IPS DF 6.9 (cell line): ENCODE measurements at regions not wholly inside any gene's neighbourhood (a gene's known extent, or its start where the extent isn't known, plus 50 kb on each side); places are given as distances from the start of the nearest gene placed in this dataset.

Experiments
- DNase-seq: peaks from one replicate; pipeline ENCODE4 v3.0.0-alpha.2; 2013; ENCODE audit warnings: low read depth, low spot score
- H3K27ac ChIP-seq: one replicate; pipeline ENCODE4 v1.5.1; 2013; ENCODE audit warnings: low read length, control low read depth
- H3K27me3 ChIP-seq: 2 replicates; pipeline ENCODE4 v1.6.1; 2013; ENCODE audit warnings: mild to moderate bottlenecking, low read length; ENCODE audit not compliant: control insufficient read depth, insufficient read depth
- H3K36me3 ChIP-seq: 2 replicates; pipeline ENCODE4 v1.6.1; 2013; ENCODE audit warnings: low read length; ENCODE audit not compliant: control insufficient read depth, insufficient read depth
- H3K4me1 ChIP-seq: 2 replicates; pipeline ENCODE4 v1.6.1; 2013; ENCODE audit warnings: low read length; ENCODE audit not compliant: control insufficient read depth, insufficient read depth
- H3K4me3 ChIP-seq: 2 replicates; pipeline ENCODE4 v1.5.1; 2013; ENCODE audit warnings: mild to moderate bottlenecking, low read length
- H3K9me3 ChIP-seq: 2 replicates; pipeline ENCODE4 v1.6.1; 2013; ENCODE audit warnings: low read length, inconsistent platforms; ENCODE audit not compliant: control insufficient read depth, insufficient read depth
- WGBS: extraction: QIAGEN DNeasy Blood & Tissue Kit; methylation state at CpG from one replicate; pipeline ENCODE4 v1.1.7; 2013; ENCODE audit warnings: mixed read lengths, missing lambda C conversion rate; ENCODE audit not compliant: insufficient read length, insufficient coverage; 5-methylcytosine and 5-hydroxymethylcytosine counted together

DNA sequence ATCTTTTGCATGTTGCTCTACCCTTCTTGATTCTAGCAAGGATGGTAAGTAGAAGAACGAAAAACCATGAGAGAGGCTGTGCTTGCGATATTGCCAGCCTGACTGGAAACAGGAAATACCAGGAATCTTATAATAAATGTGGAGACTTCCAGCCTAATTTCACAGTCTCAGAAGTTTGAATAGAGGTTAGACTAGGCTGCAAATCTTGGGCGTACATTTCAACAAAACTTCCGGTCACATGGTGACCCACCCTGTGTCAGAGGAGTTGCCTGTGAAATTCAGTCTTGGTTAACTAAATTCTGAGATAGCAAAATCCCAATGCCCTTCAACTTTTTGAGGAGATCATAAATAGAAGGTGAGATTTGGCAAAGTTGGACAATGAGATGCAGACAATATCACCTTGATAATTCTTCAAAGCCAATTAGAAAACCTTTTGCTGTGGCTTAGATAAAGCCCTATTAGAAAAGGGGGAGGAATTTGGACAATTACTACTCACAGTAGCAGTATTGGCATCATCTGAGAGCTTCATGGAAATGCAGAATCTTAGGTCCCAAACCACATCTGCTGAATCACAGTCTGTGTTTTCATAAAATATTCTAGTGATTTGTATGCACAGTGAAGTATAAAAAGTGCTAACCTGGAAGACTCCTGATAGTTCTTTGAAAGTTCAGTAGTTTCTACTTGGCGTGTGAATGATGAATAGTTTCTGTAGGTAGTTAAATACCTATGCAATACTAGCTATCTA is 262.0 kb upstream of the JAG1 start:
- Histone ChIP-seq H3K27me3 (no peaks in the 10 kb centered on the region), H3K36me3 (no peaks in the 10 kb centered on the region), H3K4me1 (no peaks in the 10 kb centered on the region), H3K9me3 (no peaks in the 10 kb centered on the region), H3K4me3 (no peak overlapping the region), H3K27ac (no peak overlapping the region)
- DNase-seq: no peak
- no CpG with 5 or more reads among the region's 5 CpGs for WGBS

DNA sequence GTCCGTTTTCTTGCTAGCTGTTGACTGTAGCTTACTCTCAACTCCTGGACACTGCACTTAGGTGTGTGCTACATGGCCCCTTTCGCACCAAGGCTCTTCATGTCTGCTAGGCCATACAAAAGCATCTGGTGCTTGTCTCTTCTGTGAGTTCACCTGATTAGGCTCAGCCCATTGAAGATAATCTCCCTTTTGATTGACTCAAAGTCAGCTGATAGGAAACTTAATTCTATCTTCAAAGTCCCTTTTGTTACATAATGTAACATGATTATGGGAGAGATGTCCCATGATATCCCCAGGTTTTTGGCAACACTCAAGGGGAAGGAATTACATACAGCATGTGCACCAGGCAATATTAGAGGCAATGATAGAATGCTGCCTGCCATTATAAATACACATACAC is 263.0 kb upstream of the JAG1 start:
- Histone ChIP-seq H3K27me3 (no peaks in the 10 kb centered on the region), H3K27ac (no peak overlapping the region), H3K4me3 (no peak overlapping the region), H3K4me1 (no peaks in the 10 kb centered on the region), H3K36me3 (no peaks in the 10 kb centered on the region), H3K9me3 (no peaks in the 10 kb centered on the region)
- WGBS: no CpG with 5 or more reads among the region's 2 CpGs
- no peak for DNase-seq

DNA sequence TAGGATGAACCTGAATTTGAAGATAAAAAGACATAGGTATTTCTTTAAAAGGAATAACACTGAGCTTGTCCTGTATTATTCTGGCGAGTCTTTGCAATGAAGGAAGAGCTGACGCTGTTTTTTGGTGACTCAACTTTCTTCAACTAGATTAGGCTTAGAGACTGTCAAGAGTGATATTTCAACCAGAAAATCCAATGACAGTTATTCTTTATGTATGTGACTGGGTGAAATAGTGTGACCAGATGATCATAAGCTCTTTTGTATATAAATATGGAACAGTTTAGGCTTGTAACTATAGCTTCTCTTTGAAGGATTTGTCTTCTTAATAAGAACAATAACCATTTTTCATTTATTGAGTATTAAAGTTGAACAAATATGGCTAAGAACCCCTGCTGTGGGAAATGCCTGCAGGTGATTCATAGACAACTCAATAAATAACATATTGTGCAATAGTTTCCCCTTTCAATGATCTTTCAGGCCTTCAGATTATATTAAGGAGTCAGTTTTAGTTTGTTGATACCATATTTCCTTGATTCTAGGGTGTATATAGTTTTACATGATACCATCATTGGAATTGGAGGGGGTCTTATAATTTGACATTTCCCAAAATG is 265.6 kb upstream of the JAG1 start:
- no CpG with 5 or more reads among the region's 2 CpGs for WGBS
- DNase-seq: no peak
- H3K36me3 ChIP-seq: no peaks in the 10 kb centered on the region
- no peak overlapping the region for H3K27ac ChIP-seq
- H3K4me3 ChIP-seq: no peak overlapping the region
- H3K27me3 ChIP-seq: no peaks in the 10 kb centered on the region
- H3K9me3 ChIP-seq: no peaks in the 10 kb centered on the region
- no peaks in the 10 kb centered on the region for H3K4me1 ChIP-seq

DNA sequence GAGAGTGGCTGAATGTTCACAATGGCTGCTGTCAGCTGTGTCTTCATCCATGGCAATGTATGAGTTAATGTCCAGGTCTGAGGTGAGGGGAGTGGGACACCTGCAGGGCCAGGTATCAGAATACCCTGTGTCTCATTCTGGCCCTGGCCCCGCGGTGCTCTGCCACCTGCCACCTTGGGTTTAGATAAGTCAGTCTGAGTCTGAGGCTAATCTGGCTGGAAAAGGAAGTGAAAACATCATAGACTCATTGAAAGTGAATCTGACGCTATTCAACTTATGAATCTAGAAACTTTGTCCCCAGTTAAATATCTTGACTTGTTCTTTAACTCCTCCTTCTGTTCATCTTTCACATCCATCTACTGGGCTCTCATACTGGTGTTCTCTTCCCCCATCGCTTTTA is 267.1 kb upstream of the JAG1 start:
- WGBS: no CpG with 5 or more reads among the region's 4 CpGs
- DNase-seq: no peak
- Histone ChIP-seq H3K27ac (no peak overlapping the region), H3K4me1 (no peaks in the 10 kb centered on the region), H3K36me3 (no peaks in the 10 kb centered on the region), H3K9me3 (no peaks in the 10 kb centered on the region), H3K4me3 (no peak overlapping the region), H3K27me3 (no peaks in the 10 kb centered on the region)

DNA sequence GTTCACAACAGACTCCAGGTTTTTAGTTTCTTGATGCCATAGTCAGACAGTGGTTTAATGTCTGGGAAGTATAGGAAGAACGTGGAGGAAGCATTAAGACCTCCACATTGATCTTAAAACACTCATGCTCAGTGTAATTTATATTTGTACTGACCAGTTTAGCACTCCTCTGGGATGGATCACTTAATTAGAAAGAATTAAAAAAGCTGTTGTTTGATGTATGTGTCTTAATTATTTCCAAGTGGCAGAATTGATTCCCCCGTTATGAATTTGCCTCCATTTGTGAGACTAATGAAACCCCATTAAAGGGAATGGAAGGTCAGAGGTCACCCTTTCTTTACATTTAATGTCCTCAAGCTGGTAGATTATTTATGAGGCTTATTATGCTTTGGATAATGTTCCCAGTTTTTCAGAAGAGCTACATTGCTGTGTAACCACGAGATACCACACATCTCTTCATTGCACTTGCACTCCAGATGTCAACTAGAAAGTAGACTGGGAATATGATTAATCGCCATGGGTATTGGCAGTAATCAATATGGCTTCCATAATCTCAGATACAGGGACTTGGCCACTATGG is 270.0 kb upstream of the JAG1 start:
- no peaks in the 10 kb centered on the region for H3K36me3 ChIP-seq
- H3K27me3 ChIP-seq: no peaks in the 10 kb centered on the region
- H3K4me1 ChIP-seq: no peaks in the 10 kb centered on the region
- DNase-seq: no peak
- WGBS: no CpG with 5 or more reads among the region's 4 CpGs
- H3K4me3 ChIP-seq: no peak overlapping the region
- H3K27ac ChIP-seq: no peak overlapping the region
- no peaks in the 10 kb centered on the region for H3K9me3 ChIP-seq

DNA sequence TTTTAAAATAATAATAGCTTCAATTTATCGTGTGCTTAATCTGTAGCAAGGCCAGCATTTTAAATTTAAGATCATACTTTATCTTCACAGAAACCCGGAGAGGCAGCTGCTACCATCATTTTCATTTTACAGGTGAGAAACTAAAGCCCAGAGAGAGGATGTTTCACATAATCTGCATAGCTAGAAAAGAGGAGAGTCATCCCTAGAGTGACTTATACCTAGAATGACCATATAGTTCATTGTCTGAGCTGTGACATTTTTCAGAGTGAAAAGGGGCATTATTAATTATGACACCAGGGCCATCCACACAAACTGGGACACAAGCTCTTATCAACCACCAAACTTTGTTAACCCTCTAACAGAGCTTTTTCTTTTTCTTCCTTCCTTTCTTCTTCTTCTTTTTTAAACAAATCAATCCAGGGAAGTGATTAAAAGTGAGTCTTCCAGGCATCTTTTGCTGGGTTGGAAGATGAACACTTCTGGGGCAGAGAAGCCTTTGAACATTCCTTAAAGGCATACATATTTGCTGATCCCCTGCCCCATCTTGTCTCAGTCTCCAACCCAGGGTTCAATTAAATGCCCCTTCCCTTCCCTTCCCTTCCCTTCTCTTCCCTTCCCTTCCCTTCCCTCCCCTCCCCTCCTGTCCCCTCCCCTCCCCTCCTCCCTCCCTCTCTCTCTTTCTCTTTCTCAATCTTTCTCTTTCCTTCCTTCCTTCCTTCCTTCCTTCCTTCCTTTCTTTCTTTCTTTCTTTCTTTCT is 272.5 kb upstream of the JAG1 start:
- H3K9me3 ChIP-seq: no peaks in the 10 kb centered on the region
- H3K4me1 ChIP-seq: no peaks in the 10 kb centered on the region; the same call in 1 of the 2 replicates
- H3K36me3 ChIP-seq: no peaks in the 10 kb centered on the region
- DNase-seq: no peak
- WGBS: no CpG with 5 or more reads among the region's 2 CpGs
- no peak overlapping the region for H3K4me3 ChIP-seq
- H3K27ac ChIP-seq: no peak overlapping the region
- H3K27me3 ChIP-seq: no peaks in the 10 kb centered on the region

DNA sequence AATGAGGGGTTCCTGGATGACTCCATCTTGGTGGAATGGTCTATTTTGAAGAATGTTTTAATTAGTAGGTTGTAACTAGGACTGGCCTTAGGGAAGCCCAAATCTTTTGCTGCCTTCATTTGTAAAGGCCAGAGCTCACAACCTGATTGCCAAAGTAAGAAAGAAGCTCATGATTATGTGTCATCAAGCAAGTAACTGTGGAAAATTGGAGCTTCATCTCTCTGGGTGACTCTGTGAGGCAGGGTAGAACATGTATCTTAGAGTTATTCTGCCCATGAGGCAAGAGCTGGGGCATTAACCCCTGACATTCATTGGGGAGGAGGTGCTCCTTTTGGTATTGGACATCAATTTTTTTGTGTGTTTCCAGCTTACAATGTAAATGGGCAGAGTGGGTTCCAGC is 273.9 kb upstream of the JAG1 start:
- H3K27me3 ChIP-seq: no peaks in the 10 kb centered on the region
- H3K36me3 ChIP-seq: no peaks in the 10 kb centered on the region
- no peak overlapping the region for H3K4me3 ChIP-seq
- DNase-seq: no peak
- H3K27ac ChIP-seq: no peak overlapping the region
- no peaks in the 10 kb centered on the region for H3K9me3 ChIP-seq
- H3K4me1 ChIP-seq: no peaks in the 10 kb centered on the region; the same call in 1 of the 2 replicates

DNA sequence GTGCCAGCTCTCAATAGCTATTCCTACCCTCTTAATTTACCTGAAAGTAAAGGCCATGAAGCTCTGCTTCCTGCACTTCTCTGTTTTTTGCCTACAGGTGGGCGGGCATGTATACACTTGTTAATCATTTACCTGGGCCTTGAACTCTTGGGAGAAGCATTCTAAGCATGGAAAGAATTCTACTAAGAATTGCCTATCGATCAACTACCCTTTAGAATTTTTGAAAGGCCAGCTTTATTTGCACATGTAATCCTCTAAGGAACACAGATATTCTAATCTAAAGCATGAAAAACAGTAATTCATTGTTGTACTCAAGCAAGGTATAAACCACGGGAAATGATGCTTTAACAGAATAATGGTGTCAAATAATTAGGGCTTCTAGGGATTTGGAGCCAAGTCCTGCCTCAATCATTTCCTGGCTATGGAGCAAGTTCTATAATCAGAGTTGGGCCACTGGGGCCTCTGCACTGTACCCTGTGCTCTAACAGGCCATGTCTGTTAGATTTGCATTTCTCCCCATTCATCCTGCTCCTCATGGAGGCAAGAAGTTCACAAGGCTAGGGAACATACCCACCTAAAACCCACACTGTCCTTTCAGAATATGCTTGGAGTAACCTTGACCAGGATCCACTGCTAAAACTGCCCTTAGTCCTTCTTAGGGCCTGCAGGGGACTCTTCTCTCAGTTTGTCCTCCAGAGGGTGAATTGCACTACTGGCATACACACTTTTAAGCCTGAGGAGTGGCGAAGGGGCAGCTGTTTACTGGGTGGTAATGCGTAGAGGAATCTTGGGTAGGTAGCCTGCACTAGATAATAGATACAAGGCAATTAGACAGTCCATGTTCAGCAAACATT is 276.4 kb upstream of the JAG1 start:
- no peaks in the 10 kb centered on the region for H3K9me3 ChIP-seq
- no peak for DNase-seq

DNA sequence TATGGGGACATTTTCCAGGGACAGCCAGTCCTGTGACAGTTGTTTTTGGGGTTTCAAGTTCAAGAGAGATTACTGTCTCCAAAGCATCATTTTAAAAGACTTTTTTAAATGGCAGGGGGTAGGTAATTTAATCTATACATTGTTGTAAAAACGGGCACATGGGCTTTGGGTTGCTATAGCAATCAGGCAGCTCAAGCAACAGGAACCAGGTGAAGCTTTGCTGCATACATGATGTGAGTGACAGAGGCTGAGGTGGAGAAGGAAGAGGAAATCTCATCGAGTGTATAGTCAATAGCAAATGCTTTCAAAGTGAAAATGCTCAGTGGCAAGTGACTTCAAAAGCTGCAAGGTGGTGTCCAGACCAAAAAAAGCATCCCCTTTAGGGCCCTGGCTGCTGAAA is 277.4 kb upstream of the JAG1 start:
- Histone ChIP-seq H3K27ac (no peak overlapping the region), H3K4me1 (no peaks in the 10 kb centered on the region; the same call in none of the 2 replicates), H3K9me3 (no peaks in the 10 kb centered on the region), H3K36me3 (no peaks in the 10 kb centered on the region), H3K4me3 (no peak overlapping the region), H3K27me3 (no peaks in the 10 kb centered on the region)
- DNase-seq: no peak
- no CpG with 5 or more reads among the region's 2 CpGs for WGBS

More for the DNA sequence above, 276.4 kb upstream of the JAG1 start:
- H3K27ac ChIP-seq: no peak overlapping the region
- H3K4me3 ChIP-seq: no peak overlapping the region
- H3K27me3 ChIP-seq: no peaks in the 10 kb centered on the region
- no peaks in the 10 kb centered on the region; the same call in none of the 2 replicates for H3K4me1 ChIP-seq
- no CpG with 5 or more reads among the region's 5 CpGs for WGBS
- no peaks in the 10 kb centered on the region for H3K36me3 ChIP-seq

DNA sequence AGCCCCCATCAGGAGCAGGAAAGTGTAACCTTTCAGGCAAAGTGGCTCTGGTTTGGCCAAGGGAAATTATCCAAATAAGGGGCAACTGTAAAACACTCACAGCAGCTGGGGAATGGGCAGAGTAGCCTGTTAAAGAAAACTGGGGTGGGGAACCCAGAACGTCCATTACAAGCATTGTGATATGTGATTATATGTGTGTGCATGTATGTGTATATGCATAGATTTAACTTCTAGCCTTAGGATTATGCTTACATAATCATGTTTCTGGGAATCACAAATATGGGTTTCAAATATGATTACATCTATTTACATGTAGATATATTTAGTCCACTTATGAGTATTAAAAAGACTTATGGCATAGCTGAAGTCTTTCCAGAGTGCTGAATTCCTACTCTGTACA is 278.1 kb upstream of the JAG1 start:
- no peak overlapping the region for H3K4me3 ChIP-seq
- no peaks in the 10 kb centered on the region; the same call in none of the 2 replicates for H3K4me1 ChIP-seq
- no CpG with 5 or more reads among the region's 1 CpG for WGBS
- H3K9me3 ChIP-seq: no peaks in the 10 kb centered on the region
- no peaks in the 10 kb centered on the region for H3K36me3 ChIP-seq
- H3K27me3 ChIP-seq: no peaks in the 10 kb centered on the region
- no peak overlapping the region for H3K27ac ChIP-seq
- DNase-seq: no peak
